GM21360 (cell line): ENCODE measurements at regions not wholly inside any gene's neighbourhood (a gene's known extent, or its start where the extent isn't known, plus 50 kb on each side); places are given as distances from the start of the nearest gene placed in this dataset.
"Not testable (repeated sequence)": the region's sequence is repeated elsewhere in the genome, so short reads cannot be mapped to it uniquely, and the experiment has no call there.

ENCODE experiments used
- ATAC-seq: cut with Tn5 transposase; IDR thresholded peaks from one replicate; pipeline ENCODE4 v1.9.1; 2021; ENCODE audit warnings: mild to moderate bottlenecking, moderate library complexity; ENCODE audit not compliant: unreplicated experiment

DNA sequence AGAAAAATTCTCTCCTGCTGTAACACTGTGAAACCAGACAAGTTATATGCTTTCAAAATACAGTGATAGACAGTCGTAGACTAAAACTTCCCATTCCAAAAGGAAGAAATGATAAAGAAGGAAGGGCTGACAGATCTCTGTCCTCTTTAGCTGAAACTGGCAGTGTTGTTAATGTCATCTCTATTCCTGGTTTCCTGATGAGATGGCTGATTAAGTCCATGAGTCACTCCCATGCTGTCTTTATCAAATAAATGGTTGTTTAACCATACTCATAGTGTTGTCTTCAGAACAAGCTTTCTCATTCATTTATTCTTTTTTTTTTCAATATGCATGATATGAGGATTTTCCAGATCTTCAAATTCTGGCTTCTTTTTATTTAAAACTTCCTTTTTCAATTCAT lies 952.2 kb upstream of the WWC1 start:
- no peak for ATAC-seq

DNA sequence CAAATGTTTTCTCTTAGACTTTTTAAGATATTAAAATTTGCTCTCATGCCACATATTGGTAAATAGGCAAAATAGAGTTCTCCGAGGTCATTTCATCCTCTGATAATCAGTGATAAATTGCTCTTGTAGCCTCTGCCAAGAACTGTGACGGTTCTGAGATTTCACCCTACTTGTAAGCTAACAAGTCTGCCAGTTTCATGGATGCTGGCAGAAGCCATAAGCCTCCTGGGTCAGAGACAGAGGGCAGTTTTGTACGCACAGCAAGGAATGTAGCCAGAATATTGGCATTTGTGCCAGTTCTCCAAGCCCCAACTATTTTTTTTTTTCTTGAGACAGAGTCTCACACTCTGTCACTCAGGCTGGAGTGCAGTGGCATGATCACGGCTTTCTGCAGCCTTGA lies 945.0 kb upstream of the WWC1 start:
- no peak for ATAC-seq

- no peak for ATAC-seq
These were observed 943.1 kb upstream of the WWC1 start for GRCh38 chr5:167348251-167348926.

- ATAC-seq: no peak
These were observed 942.5 kb upstream of the WWC1 start for GRCh38 chr5:167348980-167349379.

- ATAC-seq: no peak
These were observed 940.1 kb upstream of the WWC1 start for GRCh38 chr5:167351316-167351715.

DNA sequence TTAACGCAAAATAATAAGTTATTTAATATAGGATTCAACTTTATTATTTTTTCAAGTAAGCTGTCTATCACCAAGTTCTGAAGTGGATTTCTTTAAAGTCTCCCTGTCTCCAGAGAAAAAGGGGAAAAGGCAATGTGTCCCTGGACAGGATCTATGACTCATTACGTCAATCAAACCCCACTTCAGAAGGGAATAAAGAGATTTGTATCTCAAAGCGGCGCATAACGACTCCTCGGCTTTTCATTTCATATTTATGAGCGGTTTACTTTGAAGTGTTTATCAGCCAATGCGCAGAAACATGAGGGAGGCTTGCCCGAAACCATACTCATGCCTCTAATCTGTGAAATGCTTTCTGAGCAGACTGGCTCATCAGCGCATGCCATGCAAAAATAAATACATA lies 938.6 kb upstream of the WWC1 start:
- ATAC-seq: no peak

DNA sequence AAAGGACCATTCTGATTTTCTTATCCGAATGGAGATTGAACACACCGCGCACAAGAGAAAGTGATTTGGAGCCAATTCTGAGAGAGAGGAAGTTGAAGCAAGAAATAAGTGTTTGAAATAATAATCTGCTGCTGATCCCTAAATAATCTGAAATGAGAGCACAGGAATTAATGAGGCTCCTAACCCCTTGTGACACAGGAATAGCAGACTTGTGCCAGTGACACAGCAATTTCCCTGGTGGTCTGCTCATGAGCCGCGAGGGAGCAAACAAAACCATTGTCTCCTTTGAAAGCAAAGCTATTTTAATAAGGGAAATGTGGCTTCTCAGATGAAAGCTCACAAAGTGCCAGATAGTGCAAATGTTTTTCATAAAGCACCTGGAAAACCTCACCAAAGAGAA lies 936.1 kb upstream of the WWC1 start:
- no peak for ATAC-seq

- no peak for ATAC-seq
These were observed 935.1 kb upstream of the WWC1 start for GRCh38 chr5:167356374-167356773.

DNA sequence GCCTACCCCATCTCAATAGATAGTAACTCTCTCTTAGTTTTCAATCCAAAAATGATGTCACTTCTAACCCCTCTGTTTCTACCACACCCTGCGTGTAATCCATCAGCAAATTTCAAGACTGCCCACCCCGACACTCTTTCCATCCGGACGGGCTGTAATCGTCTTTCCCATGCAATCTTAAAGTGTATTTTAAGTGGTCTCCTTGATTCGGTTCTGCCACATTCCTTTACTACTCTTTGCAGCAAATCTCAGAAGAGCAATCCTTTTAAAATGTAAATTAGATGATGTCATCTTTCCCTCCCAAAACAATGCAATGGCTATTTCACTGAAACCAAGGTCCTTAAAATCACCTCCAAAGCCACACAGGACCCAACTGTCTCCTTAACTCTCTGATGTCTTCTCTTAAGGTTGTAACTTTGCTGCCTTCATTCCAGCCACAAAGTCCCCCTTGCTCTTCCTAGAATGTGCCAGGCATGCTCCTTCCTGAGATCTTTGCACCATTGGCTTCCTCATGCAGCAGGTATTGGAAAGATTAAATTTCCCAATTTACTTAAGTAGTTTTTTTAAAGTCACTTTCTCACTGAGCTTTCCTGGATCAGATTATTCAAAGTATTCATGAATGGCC lies 932.5 kb upstream of the WWC1 start:
- no peak for ATAC-seq

DNA sequence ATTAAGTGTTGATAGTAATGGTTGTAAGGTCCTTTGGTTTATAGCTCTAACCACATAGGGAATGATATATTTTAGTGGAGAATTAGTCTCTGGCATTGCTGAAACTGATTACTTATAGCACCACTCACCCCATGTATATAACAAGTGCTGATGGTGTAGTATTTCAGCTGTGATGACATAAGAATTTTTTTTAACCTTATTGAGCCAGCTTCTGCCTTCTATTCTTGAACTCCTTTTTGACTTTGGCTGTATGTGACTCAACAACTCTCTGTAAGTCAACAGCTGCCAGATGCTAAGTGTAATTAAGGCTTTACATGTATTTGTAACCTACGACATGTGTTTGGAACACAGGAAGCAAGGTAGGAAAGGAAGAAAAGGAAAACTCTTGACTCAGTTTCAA lies 929.6 kb upstream of the WWC1 start:
- no peak for ATAC-seq

- ATAC-seq: no peak
These were observed 928.4 kb upstream of the WWC1 start for GRCh38 chr5:167363065-167363464.

- ATAC-seq: no peak
These were observed 916.3 kb upstream of the WWC1 start for GRCh38 chr5:167375125-167375524.

DNA sequence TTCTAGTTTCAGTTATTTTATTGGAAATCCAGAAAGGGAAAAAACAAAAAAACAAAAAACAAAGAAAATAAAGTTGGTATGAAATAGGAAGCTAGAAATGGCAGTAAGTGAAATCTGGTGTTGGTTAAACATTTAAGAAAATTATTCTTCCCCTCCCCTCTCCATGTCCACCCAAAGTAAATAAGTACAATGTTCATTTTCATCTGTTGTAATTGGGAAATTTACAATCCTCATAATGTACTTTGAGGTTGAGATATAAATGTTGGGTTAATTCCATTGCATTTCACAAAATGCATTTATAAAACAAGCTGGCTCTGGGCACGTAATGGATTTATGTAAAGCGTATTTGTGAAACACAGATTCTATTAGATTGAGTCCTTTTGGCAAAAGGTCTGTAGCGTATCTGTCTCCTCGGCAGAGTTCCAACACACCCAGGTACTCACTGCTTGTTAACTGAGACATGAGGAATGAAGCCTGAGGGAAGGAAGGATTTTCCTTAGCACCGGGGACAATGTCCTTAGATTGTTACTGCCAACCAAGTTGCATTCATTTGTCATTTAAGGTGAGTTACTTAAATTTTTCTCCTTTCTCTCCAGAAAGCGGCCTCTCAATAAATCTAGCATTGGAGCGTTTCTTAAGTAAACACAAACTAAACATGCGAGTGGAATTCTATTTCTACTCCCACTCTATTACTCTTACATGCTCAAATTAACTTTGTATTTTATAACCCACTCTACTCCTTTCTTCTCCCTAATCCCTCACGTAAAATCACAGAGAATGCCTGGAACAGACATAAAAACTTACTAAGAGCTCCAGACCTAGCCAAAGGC lies 912.3 kb upstream of the WWC1 start:
- no peak for ATAC-seq

GRCh38 chr5:167381457-167381856 lies 910.0 kb upstream of the WWC1 start:
- no peak for ATAC-seq

GRCh38 chr5:167389537-167389936 lies 901.9 kb upstream of the WWC1 start:
- ATAC-seq: no peak

DNA sequence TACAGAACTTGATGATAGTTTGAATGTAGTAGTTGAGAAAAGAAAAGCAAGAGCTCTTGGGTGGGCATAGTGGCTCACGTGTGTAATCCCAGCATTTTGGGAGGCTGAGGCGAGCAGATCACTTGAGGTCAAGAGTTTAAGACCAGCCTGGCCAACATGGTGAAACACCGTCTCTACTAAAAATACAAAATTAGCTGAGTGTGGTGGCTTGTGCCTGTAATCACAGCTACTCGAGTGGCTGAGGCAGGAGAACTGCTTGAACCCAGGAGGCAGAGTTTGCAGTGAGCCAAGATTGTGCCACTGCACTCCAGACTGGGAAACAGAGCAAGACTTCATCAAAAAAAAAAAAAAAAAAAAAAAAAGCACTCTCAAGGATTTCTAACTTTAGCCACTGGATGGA lies 900.2 kb upstream of the WWC1 start:
- not testable (repeated sequence) for ATAC-seq

DNA sequence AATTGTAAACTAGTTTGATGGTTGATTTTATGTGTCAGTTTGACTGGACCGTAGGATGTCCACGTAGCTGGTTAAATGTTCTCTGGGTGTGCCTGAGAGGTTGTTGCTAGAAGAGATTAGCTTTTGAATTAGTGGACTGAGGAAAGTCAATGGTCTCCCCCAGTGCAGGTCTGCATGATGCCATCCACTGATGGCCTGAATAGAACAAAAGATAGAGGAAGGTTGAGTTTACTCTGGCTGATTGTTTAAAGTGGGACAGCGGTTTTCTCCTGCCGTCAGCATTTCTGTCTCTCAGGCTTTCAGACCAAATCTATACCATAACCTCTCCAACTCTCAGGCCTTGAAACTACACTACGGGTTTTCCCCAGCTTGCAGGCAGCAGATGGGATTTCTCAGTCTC lies 899.2 kb upstream of the WWC1 start:
- no peak for ATAC-seq

GRCh38 chr5:167393358-167393757 lies 898.1 kb upstream of the WWC1 start:
- no peak for ATAC-seq

- no peak for ATAC-seq
These were observed 888.8 kb upstream of the WWC1 start for GRCh38 chr5:167402671-167403070.

GRCh38 chr5:167406513-167406912 lies 884.9 kb upstream of the WWC1 start:
- no peak for ATAC-seq

DNA sequence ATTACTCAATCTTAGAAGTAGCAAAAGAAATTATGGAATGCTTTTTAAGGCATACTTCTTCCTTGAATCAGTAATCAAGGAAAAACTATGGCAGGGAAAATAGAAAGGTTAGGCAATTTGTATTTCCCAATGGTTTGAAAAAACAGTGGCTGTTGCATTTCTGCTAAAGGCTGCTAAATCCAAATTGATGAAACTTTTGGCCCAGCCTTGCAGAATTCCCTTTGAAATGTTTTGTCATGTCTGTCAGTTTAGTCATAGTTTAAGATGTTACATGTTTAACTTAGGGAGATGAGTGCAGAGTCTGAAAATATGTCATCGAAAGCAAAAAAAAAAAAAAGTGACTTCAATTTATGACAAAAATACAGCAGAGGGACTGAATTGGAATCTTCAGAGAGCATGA lies 878.9 kb upstream of the WWC1 start:
- no peak for ATAC-seq

- no peak for ATAC-seq
These were observed 877.9 kb upstream of the WWC1 start for GRCh38 chr5:167413506-167413905.
